ENCODE measurements at regions not wholly inside any gene's neighbourhood (a gene's known extent, or its start where the extent isn't known, plus 50 kb on each side); places are given as distances from the start of the nearest gene placed in this dataset.

- H3K27ac Mint-ChIP-seq: no peak overlapping the region
- no peak for TF ChIP-seq CTCF (IDR thresholded peaks at IDR 0.05)
- ChIA-PET POLR2A (no interaction called here), CTCF (no interaction called here)
- H3K36me3 Mint-ChIP-seq (ENCODE audit: low read depth): no peaks in the 10 kb centered on the region
- DNase-seq (no peak), ATAC-seq (ENCODE audit: poor library complexity) (no peak)
- no peaks in the 10 kb centered on the region for H3K9me3 Mint-ChIP-seq
- H3K4me3 ChIP-seq (ENCODE audit: low read length): no peak overlapping the region
- intact Hi-C loops (cut with DNase I, micrococcal nuclease): no loop called here
- no peaks in the 10 kb centered on the region for H3K27me3 Mint-ChIP-seq
- no peaks in the 10 kb centered on the region for H3K4me1 ChIP-seq (ENCODE audit: insufficient read depth, low read length)
- H3K4me3 Mint-ChIP-seq: no peak overlapping the region
- no peak overlapping the region for H3K27ac ChIP-seq (ENCODE audit: low read depth in 1 of 2, low read length in 2 of 2)
- H3K4me1 Mint-ChIP-seq (ENCODE audit: low read depth): no peaks in the 10 kb centered on the region
- H3K27me3 ChIP-seq (ENCODE audit: control insufficient read depth in 1 of 2, insufficient read depth in 2 of 2, low read length in 2 of 2): no peaks in the 10 kb centered on the region
- H3K36me3 ChIP-seq (ENCODE audit: insufficient read depth, low read length): no peaks in the 10 kb centered on the region
- H3K9me3 ChIP-seq (ENCODE audit: control insufficient read depth in 1 of 2, insufficient read depth in 1 of 2, low read length in 2 of 2): no peaks in the 10 kb centered on the region
Measured at GRCh38 chr1:82265436-82265835, 464.7 kb downstream of the ADGRL2 start.

GRCh38 chr1:82264802-82265201 lies 464.1 kb downstream of the ADGRL2 start:
- Histone ChIP-seq H3K27me3 (ENCODE audit: control insufficient read depth in 1 of 2, insufficient read depth in 2 of 2, low read length in 2 of 2) (no peaks in the 10 kb centered on the region), H3K36me3 (ENCODE audit: insufficient read depth, low read length) (no peaks in the 10 kb centered on the region), H3K27ac (ENCODE audit: low read depth in 1 of 2, low read length in 2 of 2) (no peak overlapping the region), H3K9me3 (ENCODE audit: control insufficient read depth in 1 of 2, insufficient read depth in 1 of 2, low read length in 2 of 2) (no peaks in the 10 kb centered on the region), H3K4me1 (ENCODE audit: insufficient read depth, low read length) (no peaks in the 10 kb centered on the region), H3K4me3 (ENCODE audit: low read length) (no peak overlapping the region)
- ChIA-PET POLR2A (no interaction called here), CTCF (no interaction called here)
- Mint-ChIP-seq H3K4me1 (ENCODE audit: low read depth) (no peaks in the 10 kb centered on the region), H3K9me3 (no peaks in the 10 kb centered on the region), H3K27ac (no peak overlapping the region), H3K4me3 (no peak overlapping the region), H3K36me3 (ENCODE audit: low read depth) (no peaks in the 10 kb centered on the region), H3K27me3 (no peaks in the 10 kb centered on the region)
- no peak for TF ChIP-seq CTCF (IDR thresholded peaks at IDR 0.05)
- ATAC-seq (ENCODE audit: poor library complexity) (no peak), DNase-seq (no peak)
- intact Hi-C loops (cut with DNase I, micrococcal nuclease): no loop called here

- no peaks in the 10 kb centered on the region for H3K36me3 Mint-ChIP-seq (ENCODE audit: low read depth)
- intact Hi-C loops (cut with DNase I, micrococcal nuclease): no loop called here
- Histone ChIP-seq H3K4me3 (ENCODE audit: low read length) (no peak overlapping the region), H3K36me3 (ENCODE audit: insufficient read depth, low read length) (no peaks in the 10 kb centered on the region), H3K27me3 (ENCODE audit: control insufficient read depth in 1 of 2, insufficient read depth in 2 of 2, low read length in 2 of 2) (no peaks in the 10 kb centered on the region), H3K27ac (ENCODE audit: low read depth in 1 of 2, low read length in 2 of 2) (no peak overlapping the region), H3K9me3 (ENCODE audit: control insufficient read depth in 1 of 2, insufficient read depth in 1 of 2, low read length in 2 of 2) (no peaks in the 10 kb centered on the region), H3K4me1 (ENCODE audit: insufficient read depth, low read length) (no peaks in the 10 kb centered on the region)
- no peaks in the 10 kb centered on the region for H3K4me1 Mint-ChIP-seq (ENCODE audit: low read depth)
- no peak overlapping the region for H3K27ac Mint-ChIP-seq
- DNase-seq (no peak), ATAC-seq (ENCODE audit: poor library complexity) (no peak)
- no peak overlapping the region for H3K4me3 Mint-ChIP-seq
- ChIA-PET CTCF (no interaction called here), POLR2A (no interaction called here)
- H3K9me3 Mint-ChIP-seq: no peaks in the 10 kb centered on the region
- TF ChIP-seq CTCF (IDR thresholded peaks at IDR 0.05): no peak
- no peaks in the 10 kb centered on the region for H3K27me3 Mint-ChIP-seq
Measured at GRCh38 chr1:82263396-82263795, 462.7 kb downstream of the ADGRL2 start.
